ENCODE measurements at regions not wholly inside any gene's neighbourhood (a gene's known extent, or its start where the extent isn't known, plus 50 kb on each side); places are given as distances from the start of the nearest gene placed in this dataset.

GRCh38 chr16:73262931-73263330 lies 215.0 kb upstream of the ZFHX3 start:
- no peaks in the 10 kb centered on the region for H3K9me2 ChIP-seq (replicated peaks; ENCODE audit: control insufficient read depth, low read length)
- TF ChIP-seq EZH2phosphoT487 (IDR thresholded peaks at IDR 0.05; ENCODE audit: borderline replicate concordance, low read length) (no peak), CTCF (IDR thresholded peaks at IDR 0.05; ENCODE audit: low read depth, low read length, poor library complexity, severe bottlenecking) (no peak)
- no peaks in the 10 kb centered on the region for H3K36me3 ChIP-seq (ENCODE audit: control insufficient read depth, low read length)
- H3F3A ChIP-seq (ENCODE audit: control insufficient read depth, insufficient read depth) = no peaks in the 10 kb centered on the region
- no peaks in the 10 kb centered on the region for H3K9me3 ChIP-seq (ENCODE audit: control insufficient read depth, insufficient read depth, low read length)
- no peak overlapping the region for H3K27ac ChIP-seq (ENCODE audit: low read depth, low read length)
- no peaks in the 10 kb centered on the region for H3K27me3 ChIP-seq (ENCODE audit: control insufficient read depth, low read length)
- H3K79me2 ChIP-seq (ENCODE audit: control insufficient read depth, low read length) = no peaks in the 10 kb centered on the region
- no peak overlapping the region for H3K4me2 ChIP-seq (ENCODE audit: low read length)
- H3K4me3 ChIP-seq (ENCODE audit: low read length) = no peak overlapping the region
- H3K4me1 ChIP-seq (ENCODE audit: control insufficient read depth, low read length) = no peaks in the 10 kb centered on the region
- no peaks in the 10 kb centered on the region for H4K20me1 ChIP-seq (ENCODE audit: control insufficient read depth, insufficient read depth, low read depth, low read length)

GRCh38 chr16:73255031-73255430 lies 207.1 kb upstream of the ZFHX3 start:
- TF ChIP-seq CTCF (IDR thresholded peaks at IDR 0.05; ENCODE audit: low read depth, low read length, poor library complexity, severe bottlenecking) = no peak
- no peak for TF ChIP-seq EZH2phosphoT487 (IDR thresholded peaks at IDR 0.05; ENCODE audit: borderline replicate concordance, low read length)
- Histone ChIP-seq H3K36me3 (ENCODE audit: control insufficient read depth, low read length) (no peaks in the 10 kb centered on the region), H3K9me2 (replicated peaks; ENCODE audit: control insufficient read depth, low read length) (no peaks in the 10 kb centered on the region), H3K4me3 (ENCODE audit: low read length) (no peak overlapping the region), H3K9me3 (ENCODE audit: control insufficient read depth, insufficient read depth, low read length) (no peaks in the 10 kb centered on the region), H3K27ac (ENCODE audit: low read depth, low read length) (no peak overlapping the region), H3K79me2 (ENCODE audit: control insufficient read depth, low read length) (no peaks in the 10 kb centered on the region), H3K4me2 (ENCODE audit: low read length) (no peak overlapping the region), H3F3A (ENCODE audit: control insufficient read depth, insufficient read depth) (no peaks in the 10 kb centered on the region), H3K27me3 (ENCODE audit: control insufficient read depth, low read length) (no peaks in the 10 kb centered on the region), H4K20me1 (ENCODE audit: control insufficient read depth, insufficient read depth, low read depth, low read length) (no peaks in the 10 kb centered on the region), H3K4me1 (ENCODE audit: control insufficient read depth, low read length) (no peaks in the 10 kb centered on the region)

- Histone ChIP-seq H3K36me3 (ENCODE audit: control insufficient read depth, low read length) (no peaks in the 10 kb centered on the region), H3K9me3 (ENCODE audit: control insufficient read depth, insufficient read depth, low read length) (no peaks in the 10 kb centered on the region), H3F3A (ENCODE audit: control insufficient read depth, insufficient read depth) (no peaks in the 10 kb centered on the region), H3K27ac (ENCODE audit: low read depth, low read length) (no peak overlapping the region), H3K4me3 (ENCODE audit: low read length) (no peak overlapping the region), H3K27me3 (ENCODE audit: control insufficient read depth, low read length) (no peaks in the 10 kb centered on the region), H4K20me1 (ENCODE audit: control insufficient read depth, insufficient read depth, low read depth, low read length) (no peaks in the 10 kb centered on the region), H3K4me2 (ENCODE audit: low read length) (no peak overlapping the region), H3K9me2 (replicated peaks; ENCODE audit: control insufficient read depth, low read length) (no peaks in the 10 kb centered on the region), H3K79me2 (ENCODE audit: control insufficient read depth, low read length) (no peaks in the 10 kb centered on the region), H3K4me1 (ENCODE audit: control insufficient read depth, low read length) (no peaks in the 10 kb centered on the region)
- TF ChIP-seq EZH2phosphoT487 (IDR thresholded peaks at IDR 0.05; ENCODE audit: borderline replicate concordance, low read length) (no peak), CTCF (IDR thresholded peaks at IDR 0.05; ENCODE audit: low read depth, low read length, poor library complexity, severe bottlenecking) (no peak)
Observed at GRCh38 chr16:73253922-73254480, 206.1 kb upstream of the ZFHX3 start.

All from DOHH2 (cell line).